Caco-2 (cell line): ENCODE measurements at regions not wholly inside any gene's neighbourhood (a gene's known extent, or its start where the extent isn't known, plus 50 kb on each side); places are given as distances from the start of the nearest gene placed in this dataset.

ENCODE experiments used
- BruUV-seq: library from RNA; stranded (reverse); fragments of 400-500 nt; replicated peaks from 2 replicates; lab custom pipeline; 2021; lab: Mats Ljungman, UMichigan
- CTCF ChIA-PET: fragments of 300-600 bp; sonication (Branson Sonifier 250); formaldehyde crosslinking; loops from one replicate; lab custom pipeline; 2022; ENCODE audit warnings: antibody characterized with exemption; lab: Charles Lee
- POLR2A ChIA-PET: fragments of 300-600 bp; sonication (Branson Sonifier 250); formaldehyde crosslinking; loops from one replicate; lab custom pipeline; 2022; ENCODE audit warnings: antibody characterized with exemption; lab: Charles Lee
- DNase-seq, 2 experiments: peaks; one replicate each; pipeline versions ENCODE4 v3.0.0 to v3.0.0-alpha.2; 2020 to 2022
- H3K27me3 ChIP-seq: replicated peaks from 2 replicates; pipeline ENCODE4 v1.6.0; 2011; ENCODE audit warnings: low read length; ENCODE audit not compliant: control insufficient read depth, insufficient read depth
- H3K36me3 ChIP-seq: 2 replicates; pipeline ENCODE4 v1.5.1; 2011; ENCODE audit warnings: low read length; ENCODE audit not compliant: control insufficient read depth, insufficient read depth
- H3K4me1 ChIP-seq: fragments of 250-450 bp; sonication (Bioruptor Pico); 2 replicates; pipeline ENCODE4 v1.5.1; 2020; ENCODE audit warnings: mild to moderate bottlenecking
- H3K4me3 ChIP-seq: 2 replicates; pipeline ENCODE4 v1.5.1; 2011; ENCODE audit warnings: low read depth, mild to moderate bottlenecking, control low read depth, low read length
- H3K9me3 ChIP-seq: fragments of 250-450 bp; sonication (Bioruptor Pico); 2 replicates; pipeline ENCODE4 v1.5.1; 2020; ENCODE audit warnings: mild to moderate bottlenecking, moderate library complexity
- H3K27ac Mint-ChIP-seq: one replicate; pipeline ENCODE4 v1.8.0; 2022; ENCODE audit warnings: mixed read lengths; ENCODE audit not compliant: unreplicated experiment
- H3K27me3 Mint-ChIP-seq: one replicate; pipeline ENCODE4 v1.8.0; 2022; ENCODE audit warnings: mixed read lengths; ENCODE audit not compliant: insufficient read depth, unreplicated experiment
- H3K36me3 Mint-ChIP-seq: one replicate; pipeline ENCODE4 v1.8.0; 2022; ENCODE audit warnings: mild to moderate bottlenecking, mixed read lengths; ENCODE audit not compliant: insufficient read depth, unreplicated experiment
- H3K4me1 Mint-ChIP-seq: one replicate; pipeline ENCODE4 v1.8.0; 2022; ENCODE audit warnings: low read depth, mixed read lengths; ENCODE audit not compliant: unreplicated experiment
- H3K4me3 Mint-ChIP-seq: one replicate; pipeline ENCODE4 v1.8.0; 2022; ENCODE audit warnings: mild to moderate bottlenecking, moderate library complexity, mixed read lengths; ENCODE audit not compliant: unreplicated experiment
- H3K9me3 Mint-ChIP-seq: one replicate; pipeline ENCODE4 v1.8.0; 2022; ENCODE audit warnings: mixed read lengths; ENCODE audit not compliant: unreplicated experiment
- intact Hi-C: fragments of 100-400 bp; cut with micrococcal nuclease; formaldehyde crosslinking; loops from one replicate; pipeline ENCODE4 v1.10.0; 2022; ENCODE audit not compliant: unreplicated experiment
- TF ChIP-seq, protein P1 (sequence below), 2 experiments: fragments of 200-600 bp in 1 of 2; IDR thresholded peaks; 1 replicate in 1 of 2; 2 replicates in 1 of 2; pipeline versions ENCODE4 v1.5.1 to v1.8.0; 2011 to 2022; ENCODE audit warnings: antibody characterized with exemption in 1 of 2, control low read depth in 1 of 2, inconsistent platforms in 1 of 2, low read depth in 1 of 2, low read length in 1 of 2, mild to moderate bottlenecking in 1 of 2, moderate library complexity in 1 of 2; ENCODE audit not compliant: insufficient read depth in 1 of 2, severe bottlenecking in 1 of 2, unreplicated experiment in 1 of 2

DNA sequence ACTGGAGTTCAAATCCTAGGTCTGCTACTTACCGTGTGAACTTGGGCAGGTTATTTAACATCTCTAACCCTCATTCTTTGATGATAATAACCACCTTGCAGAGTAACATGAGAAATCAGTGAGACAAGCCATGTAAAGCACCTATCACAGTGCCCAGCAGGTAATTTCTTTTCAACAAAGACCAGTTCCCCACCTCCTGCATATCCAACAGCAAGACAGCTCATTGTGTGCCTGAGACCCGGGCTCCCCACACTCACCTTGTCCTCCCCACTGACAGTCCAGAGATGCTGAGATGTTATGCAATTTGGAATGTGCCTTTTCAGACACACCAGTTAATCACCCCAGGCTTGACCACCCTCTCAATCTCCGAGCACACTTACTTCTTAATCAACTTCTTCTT lies 367.6 kb upstream of the DAB1 start:
- no peak for DNase-seq
- no TSS peak for BruUV-seq
- peaks cover 3% of the 10 kb centered on the region for H3K27me3 Mint-ChIP-seq
- no peaks in the 10 kb centered on the region for H3K4me1 Mint-ChIP-seq
- Histone ChIP-seq H3K9me3 (no peaks in the 10 kb centered on the region), H3K4me3 (no peak overlapping the region), H3K27me3 (no peaks in the 10 kb centered on the region), H3K36me3 (no peaks in the 10 kb centered on the region), H3K4me1 (no peaks in the 10 kb centered on the region)
- CTCF ChIA-PET = no interaction called here
- no peaks in the 10 kb centered on the region for H3K9me3 Mint-ChIP-seq
- H3K27ac Mint-ChIP-seq = no peak overlapping the region
- TF ChIP-seq, protein P1, sequence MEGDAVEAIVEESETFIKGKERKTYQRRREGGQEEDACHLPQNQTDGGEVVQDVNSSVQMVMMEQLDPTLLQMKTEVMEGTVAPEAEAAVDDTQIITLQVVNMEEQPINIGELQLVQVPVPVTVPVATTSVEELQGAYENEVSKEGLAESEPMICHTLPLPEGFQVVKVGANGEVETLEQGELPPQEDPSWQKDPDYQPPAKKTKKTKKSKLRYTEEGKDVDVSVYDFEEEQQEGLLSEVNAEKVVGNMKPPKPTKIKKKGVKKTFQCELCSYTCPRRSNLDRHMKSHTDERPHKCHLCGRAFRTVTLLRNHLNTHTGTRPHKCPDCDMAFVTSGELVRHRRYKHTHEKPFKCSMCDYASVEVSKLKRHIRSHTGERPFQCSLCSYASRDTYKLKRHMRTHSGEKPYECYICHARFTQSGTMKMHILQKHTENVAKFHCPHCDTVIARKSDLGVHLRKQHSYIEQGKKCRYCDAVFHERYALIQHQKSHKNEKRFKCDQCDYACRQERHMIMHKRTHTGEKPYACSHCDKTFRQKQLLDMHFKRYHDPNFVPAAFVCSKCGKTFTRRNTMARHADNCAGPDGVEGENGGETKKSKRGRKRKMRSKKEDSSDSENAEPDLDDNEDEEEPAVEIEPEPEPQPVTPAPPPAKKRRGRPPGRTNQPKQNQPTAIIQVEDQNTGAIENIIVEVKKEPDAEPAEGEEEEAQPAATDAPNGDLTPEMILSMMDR (IDR thresholded peaks at IDR 0.05; ENCODE audit: insufficient read depth in 1 of 2, low read depth in 1 of 2, low read length in 1 of 2, severe bottlenecking in 1 of 2, unreplicated experiment in 1 of 2) = no peak
- POLR2A ChIA-PET = no interaction called here
- intact Hi-C loops = no loop called here
- H3K36me3 Mint-ChIP-seq = no peaks in the 10 kb centered on the region
- H3K4me3 Mint-ChIP-seq = no peak overlapping the region

DNA sequence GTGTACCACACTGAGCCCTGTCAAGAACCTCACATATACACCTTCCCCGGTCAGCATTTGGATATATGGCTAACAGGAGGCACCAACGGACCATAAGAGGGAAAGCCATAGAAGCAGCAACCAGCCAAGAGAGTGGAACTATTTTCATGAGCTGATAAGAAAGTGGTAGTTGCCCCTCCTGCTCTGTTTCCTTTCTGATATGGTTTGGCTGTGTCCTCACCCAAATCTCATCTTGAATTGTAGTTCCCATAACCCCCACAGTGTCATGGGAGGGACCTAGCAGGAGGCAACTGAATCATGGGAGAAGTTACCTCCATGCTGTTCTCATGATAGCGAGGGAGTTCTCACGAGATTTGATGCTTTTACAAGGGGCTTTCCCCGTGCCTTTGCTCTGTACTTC lies 366.1 kb upstream of the DAB1 start:
- peaks cover 2% of the 10 kb centered on the region for H3K27me3 Mint-ChIP-seq
- CTCF ChIA-PET = no interaction called here
- TF ChIP-seq, protein P1 (IDR thresholded peaks at IDR 0.05; ENCODE audit: insufficient read depth in 1 of 2, low read depth in 1 of 2, low read length in 1 of 2, severe bottlenecking in 1 of 2, unreplicated experiment in 1 of 2) = no peak

DNA sequence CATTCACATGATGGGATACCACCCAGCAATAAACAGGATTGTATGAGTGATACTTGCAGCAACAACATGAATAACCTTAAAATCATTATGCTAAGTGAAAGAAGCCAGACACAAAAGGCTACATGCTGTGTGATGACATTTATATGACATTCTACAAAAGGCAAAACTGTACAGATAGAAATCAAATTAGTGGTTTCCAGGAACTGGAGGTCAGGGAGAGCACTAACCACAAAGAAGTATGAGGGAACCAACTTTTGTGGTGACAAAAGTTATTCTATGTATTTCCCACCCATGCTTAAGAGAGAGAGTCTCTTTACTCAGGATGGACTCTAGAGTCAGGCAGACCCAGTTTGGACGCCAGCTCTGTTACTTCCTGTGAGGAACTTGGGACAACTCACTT lies 364.5 kb upstream of the DAB1 start:
- H3K4me1 Mint-ChIP-seq = no peaks in the 10 kb centered on the region
- H3K4me3 ChIP-seq = no peak overlapping the region
- BruUV-seq = no TSS peak
- no peaks in the 10 kb centered on the region for H3K9me3 Mint-ChIP-seq
- H3K9me3 ChIP-seq = no peaks in the 10 kb centered on the region
- no peak overlapping the region for H3K4me3 Mint-ChIP-seq
- H3K36me3 Mint-ChIP-seq = no peaks in the 10 kb centered on the region
- no peaks in the 10 kb centered on the region for H3K27me3 ChIP-seq
- intact Hi-C loops = no loop called here
- no peaks in the 10 kb centered on the region for H3K4me1 ChIP-seq
- no peak overlapping the region for H3K27ac Mint-ChIP-seq
- POLR2A ChIA-PET = no interaction called here
- no peak for DNase-seq
- H3K27me3 Mint-ChIP-seq = peaks cover 2% of the 10 kb centered on the region
- H3K36me3 ChIP-seq = no peaks in the 10 kb centered on the region
- TF ChIP-seq, protein P1 (IDR thresholded peaks at IDR 0.05; ENCODE audit: insufficient read depth in 1 of 2, low read depth in 1 of 2, low read length in 1 of 2, severe bottlenecking in 1 of 2, unreplicated experiment in 1 of 2) = no peak
- CTCF ChIA-PET = no interaction called here

More for the DNA sequence above, 366.1 kb upstream of the DAB1 start:
- POLR2A ChIA-PET = no interaction called here
- intact Hi-C loops = no loop called here
- H3K36me3 Mint-ChIP-seq = no peaks in the 10 kb centered on the region
- DNase-seq = no peak
- Histone ChIP-seq H3K27me3 (no peaks in the 10 kb centered on the region), H3K36me3 (no peaks in the 10 kb centered on the region), H3K4me1 (no peaks in the 10 kb centered on the region), H3K9me3 (no peaks in the 10 kb centered on the region), H3K4me3 (no peak overlapping the region)
- BruUV-seq = no TSS peak
- H3K4me3 Mint-ChIP-seq = no peak overlapping the region
- no peaks in the 10 kb centered on the region for H3K9me3 Mint-ChIP-seq
- no peak overlapping the region for H3K27ac Mint-ChIP-seq
- H3K4me1 Mint-ChIP-seq = no peaks in the 10 kb centered on the region
